OCI-LY7 (cell line): ENCODE measurements at regions not wholly inside any gene's neighbourhood (a gene's known extent, or its start where the extent isn't known, plus 50 kb on each side); places are given as distances from the start of the nearest gene placed in this dataset.

Experiments used
- CTCF ChIP-seq: fragments of 200-600 bp; sonication (generic); conservative IDR thresholded peaks from 2 replicates; pipeline ENCODE4 v1.5.1; 2014; ENCODE audit warnings: mild to moderate bottlenecking, antibody characterized with exemption, low read length, moderate library complexity, mixed read lengths
- EZH2phosphoT487 ChIP-seq: fragments of 200-600 bp; sonication (generic); IDR thresholded peaks from 2 replicates; pipeline ENCODE4 v1.6.1; 2018; ENCODE audit warnings: low read depth, borderline replicate concordance, mild to moderate bottlenecking, mixed run types, antibody characterized with exemption, low read length, moderate library complexity, mixed read lengths

DNA sequence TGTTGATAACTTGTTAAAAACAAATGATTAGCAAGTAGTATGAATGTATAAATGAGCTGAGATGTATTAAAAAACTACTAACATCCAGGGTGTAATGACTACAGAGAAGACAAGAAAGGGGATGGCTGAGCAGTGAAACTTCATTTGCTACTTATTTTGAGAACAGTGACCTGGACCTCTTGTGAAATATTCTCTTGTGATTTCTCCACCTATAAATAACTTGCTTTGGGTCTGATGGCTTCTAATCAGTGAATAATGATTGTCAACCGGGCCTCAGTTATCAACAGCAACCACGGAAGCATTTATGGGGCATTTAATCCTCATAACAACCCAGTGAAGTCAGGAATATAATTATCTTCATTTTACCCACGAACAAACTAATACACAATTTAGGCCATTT is 154.2 kb upstream of the HAND2 start:
- TF ChIP-seq CTCF (no peak), EZH2phosphoT487 (no peak)
